ENCODE measurements at regions not wholly inside any gene's neighbourhood (a gene's known extent, or its start where the extent isn't known, plus 50 kb on each side); places are given as distances from the start of the nearest gene placed in this dataset.
"Not testable (repeated sequence)": the region's sequence is repeated elsewhere in the genome, so short reads cannot be mapped to it uniquely, and the experiment has no call there.

DNA sequence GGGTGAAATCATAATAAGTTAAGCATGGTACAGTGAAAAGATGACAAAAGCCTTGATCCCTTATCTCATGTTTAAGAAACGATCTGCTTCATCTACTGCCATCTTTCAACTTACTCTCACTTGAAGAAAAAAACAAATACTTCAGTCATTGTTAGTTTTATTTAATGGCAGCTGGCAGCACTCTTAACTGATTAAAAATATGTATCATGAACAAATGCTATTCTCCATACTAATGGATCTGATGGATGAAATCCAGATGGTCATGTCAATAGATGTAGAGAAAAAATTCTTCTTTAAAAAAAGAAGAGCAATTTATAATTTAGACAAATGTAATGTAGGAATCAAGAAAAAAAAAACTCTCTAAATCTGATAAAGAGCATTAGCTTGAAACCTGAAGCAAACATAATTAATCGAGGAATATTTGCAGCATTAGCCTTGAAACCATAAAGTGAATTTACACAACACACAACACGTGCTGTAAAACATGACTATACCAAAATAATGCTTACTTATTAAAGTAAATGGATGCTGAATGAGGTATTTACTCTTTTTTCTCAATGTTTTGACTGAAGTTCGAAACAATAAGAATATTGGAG, 579.0 kb upstream of the ADAMTS5 start:
- DNase-seq: no peak

DNA sequence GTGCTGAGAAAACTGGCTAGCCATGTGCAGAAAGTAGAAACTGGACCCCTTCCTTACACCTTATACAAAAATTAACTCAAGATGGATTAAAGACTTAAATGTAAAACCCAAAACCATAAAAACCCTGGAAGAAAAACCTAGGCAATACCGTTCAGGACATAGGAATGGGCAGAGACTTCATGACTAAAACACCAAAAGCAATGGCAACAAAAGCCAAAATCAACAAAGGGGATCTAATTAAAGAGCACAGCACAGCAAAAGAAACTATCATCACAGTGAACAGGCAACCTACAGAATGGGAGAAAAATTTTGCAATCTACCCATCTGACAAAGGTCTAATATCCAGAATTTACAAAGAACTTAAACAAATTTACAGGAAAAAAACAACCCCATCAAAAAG, 575.2 kb upstream of the ADAMTS5 start:
- DNase-seq: peak; percentile 38

DNA sequence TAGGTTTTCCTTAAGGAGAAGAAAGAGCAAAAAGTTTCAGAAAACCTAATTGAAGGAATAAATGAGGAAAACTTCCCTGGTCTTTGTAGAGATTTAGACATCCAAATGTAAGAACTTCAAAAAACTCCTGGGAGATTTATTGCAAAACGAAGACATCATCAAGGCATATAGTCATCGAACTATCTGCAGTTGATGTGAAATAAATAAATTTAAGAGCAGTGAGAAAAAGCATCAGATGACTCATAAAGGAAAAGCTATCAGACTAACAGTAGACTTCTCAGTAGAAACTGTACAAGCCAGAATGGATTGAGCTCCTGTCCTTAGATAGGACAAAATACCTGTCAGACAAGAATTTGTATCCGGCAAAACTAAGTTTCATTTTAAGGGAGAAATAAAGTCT, 569.4 kb upstream of the ADAMTS5 start:
- DNase-seq: peak; percentile 36

DNA sequence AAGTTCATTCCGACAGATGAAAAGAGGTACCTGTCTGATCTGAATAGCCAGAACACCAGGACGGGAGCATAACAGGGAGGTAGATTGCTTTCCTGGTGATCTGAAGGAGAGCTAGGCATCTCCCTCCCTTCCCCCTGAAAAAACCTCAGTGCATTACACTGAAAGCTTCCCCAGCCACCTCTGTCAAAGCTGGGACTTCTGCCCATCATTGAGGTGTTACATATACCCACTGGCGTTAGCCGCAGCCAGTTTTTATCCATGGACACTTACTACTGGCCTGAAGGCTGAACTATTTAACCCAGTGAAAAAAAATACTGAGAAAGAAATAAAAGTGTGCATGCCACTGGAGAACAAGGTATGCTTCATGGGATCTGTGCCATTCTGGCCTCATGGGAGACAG, 568.3 kb upstream of the ADAMTS5 start:
- DNase-seq: no peak

DNA sequence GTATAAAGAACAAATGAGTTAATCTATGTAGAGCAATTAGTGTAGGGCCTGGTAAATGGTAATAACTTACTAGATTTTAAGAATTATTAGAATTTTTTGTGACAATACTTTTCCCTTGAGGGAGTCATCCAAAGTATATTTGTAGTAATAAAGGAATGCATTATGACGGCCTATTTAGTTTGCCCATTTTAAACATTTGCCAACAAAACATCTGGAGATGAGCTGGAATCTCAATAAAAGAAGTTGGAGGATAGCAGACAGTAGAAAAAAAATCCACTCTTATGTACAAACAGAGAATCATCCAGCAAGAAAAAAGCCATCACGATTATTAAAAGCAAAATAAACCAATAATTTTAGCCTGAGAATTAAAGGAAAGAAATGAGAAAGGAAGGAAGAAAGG, 567.3 kb upstream of the ADAMTS5 start:
- peak; percentile 35 for DNase-seq

DNA sequence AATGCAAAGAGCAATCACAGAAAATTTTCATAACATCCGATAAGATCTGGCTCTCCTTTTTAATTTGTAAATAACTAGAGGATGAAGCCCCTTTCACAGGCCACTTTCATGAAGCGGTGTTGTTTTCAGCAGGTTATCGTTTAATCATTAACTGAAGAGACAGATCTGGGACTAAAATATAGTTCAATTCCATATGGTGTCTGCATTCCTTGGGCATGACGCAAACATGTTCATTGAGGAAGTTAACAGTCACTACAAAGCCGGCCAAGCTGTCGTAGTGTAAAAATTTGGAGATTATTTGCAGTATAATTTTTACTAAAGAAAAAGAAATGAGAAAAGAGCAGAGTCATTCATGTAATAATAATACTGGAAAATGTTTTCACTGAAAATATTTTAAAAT, 565.2 kb upstream of the ADAMTS5 start:
- DNase-seq: peak; percentile 82

DNA sequence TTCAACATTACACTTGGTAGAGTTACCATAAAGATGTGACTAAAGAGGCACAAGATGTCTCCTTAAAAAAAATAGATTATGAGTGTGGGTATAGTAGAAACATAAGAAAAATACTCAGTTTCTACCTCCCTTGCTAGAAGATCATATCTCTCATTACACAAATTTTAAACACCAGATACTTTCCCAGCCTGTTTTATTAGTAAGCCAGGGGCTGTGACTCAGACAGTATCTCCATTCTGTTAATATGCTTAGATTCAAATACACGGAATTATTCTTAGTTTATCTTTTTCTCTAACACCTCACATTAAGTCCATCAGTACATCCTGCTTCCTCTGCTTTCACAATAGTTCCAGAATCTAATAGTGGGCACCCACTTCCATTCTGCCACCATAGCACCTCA, 561.8 kb upstream of the ADAMTS5 start:
- no peak for DNase-seq

DNA sequence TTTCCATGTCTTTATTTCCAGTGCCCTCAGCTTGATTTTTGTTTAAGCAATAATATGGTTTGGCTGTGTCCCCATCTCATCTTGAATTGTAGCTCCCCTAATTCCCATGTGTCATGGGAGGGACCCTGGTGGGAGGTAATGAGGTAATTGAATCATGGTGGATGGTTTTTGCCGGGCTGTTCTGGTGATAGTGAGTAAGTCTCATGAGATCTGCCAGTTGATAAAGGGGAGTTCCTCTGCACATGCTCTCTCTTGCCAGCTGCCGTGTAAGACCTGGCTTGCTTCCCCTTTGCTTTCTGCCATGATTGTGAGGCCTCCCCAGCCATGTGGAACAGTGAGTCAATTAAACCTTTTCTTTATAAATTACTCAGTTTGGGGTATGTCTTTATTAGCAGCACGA, 559.6 kb upstream of the ADAMTS5 start:
- DNase-seq: no peak

DNA sequence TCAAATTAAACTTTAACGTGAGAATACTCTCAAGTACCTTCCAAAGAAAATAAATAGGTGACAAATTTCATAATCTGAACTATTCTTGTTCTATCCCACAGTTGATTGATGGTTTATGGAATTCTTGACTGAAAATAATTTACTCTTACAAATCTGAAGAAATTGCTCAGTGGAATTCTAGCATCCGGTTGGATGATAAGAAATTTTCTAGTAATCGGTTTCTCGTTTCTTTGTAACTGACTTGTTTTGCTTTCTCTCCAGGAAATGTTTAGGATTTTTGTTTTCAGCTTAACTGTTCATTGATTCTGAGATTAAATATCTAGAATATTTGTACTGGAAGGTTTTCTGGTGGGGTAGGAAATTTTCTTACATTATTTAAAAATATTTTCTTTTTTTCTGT, 558.9 kb upstream of the ADAMTS5 start:
- no peak for DNase-seq

DNA sequence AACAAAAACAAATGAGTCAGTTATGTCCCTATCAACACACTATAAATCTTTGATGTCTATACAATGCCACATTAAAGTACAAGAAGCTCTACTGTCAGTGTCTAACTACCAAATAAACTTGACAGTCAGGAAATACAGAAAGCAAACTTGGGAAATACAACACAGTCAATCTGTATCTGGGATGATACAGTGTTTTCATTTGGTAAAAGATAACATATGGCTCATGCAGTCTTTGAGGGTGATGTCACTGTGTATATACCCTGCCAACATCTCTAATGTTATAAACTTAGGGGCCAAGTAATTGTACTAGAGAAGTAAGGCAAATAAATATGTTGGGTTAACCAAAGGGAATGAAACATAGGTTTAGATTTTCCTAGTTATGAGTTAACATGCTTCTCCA, 552.5 kb upstream of the ADAMTS5 start:
- DNase-seq: peak; percentile 91

DNA sequence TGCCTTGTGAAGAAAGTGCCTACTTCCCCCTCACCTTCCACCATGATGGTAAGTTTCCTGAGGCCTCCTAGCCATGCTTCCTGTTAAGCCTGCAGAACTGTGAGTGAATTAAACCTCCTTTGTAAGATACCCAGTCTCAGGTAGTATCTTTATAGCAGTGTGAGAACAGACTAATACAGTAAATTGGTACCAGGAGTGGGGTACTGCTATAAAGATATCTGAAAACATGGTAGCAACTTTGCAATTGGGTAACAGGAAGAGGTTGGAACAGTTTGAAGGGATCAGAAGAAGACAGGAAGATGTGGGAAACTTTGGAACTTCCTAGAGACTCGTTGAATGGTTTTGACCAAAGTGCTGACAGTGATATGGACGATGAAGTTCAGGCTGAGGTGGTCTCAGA, 550.3 kb upstream of the ADAMTS5 start:
- not testable (repeated sequence) for DNase-seq

DNA sequence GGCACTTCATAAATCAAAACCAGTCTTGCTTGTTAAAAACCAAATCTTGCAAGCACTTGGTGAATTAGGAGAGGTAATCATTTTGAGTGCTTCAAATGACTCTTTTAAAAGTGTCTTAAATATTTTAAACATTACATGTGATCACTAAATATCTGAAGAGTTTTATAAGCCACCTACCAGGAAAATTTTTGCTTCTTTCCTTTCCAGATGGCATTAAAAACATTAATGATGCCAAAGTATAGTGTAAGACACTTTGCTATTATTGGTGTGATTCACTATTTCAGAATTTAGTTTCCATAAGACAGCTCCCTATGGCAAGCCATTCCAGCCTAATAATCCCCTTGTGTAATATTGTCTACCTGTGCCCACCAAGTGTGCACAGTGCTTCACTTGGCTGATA, 548.8 kb upstream of the ADAMTS5 start:
- DNase-seq: peak; percentile 44

DNA sequence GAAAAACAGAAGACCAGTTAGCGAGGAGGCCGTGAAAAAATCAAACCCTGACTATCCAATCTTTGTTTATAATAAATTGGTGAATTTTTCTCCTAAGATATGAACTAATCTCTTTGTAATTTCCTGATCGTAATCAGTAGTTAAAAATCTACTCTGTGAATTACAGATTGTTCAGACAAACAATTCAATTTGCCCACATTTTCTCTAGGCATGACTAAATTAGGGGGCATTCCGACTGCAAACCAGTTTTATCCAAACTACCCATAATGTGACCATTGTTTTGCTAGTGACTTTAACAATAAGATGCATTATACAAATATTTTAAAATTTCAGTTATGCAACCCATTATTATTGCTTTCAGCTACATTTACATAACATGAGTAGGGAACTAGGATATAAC, 546.9 kb upstream of the ADAMTS5 start:
- DNase-seq: no peak

DNA sequence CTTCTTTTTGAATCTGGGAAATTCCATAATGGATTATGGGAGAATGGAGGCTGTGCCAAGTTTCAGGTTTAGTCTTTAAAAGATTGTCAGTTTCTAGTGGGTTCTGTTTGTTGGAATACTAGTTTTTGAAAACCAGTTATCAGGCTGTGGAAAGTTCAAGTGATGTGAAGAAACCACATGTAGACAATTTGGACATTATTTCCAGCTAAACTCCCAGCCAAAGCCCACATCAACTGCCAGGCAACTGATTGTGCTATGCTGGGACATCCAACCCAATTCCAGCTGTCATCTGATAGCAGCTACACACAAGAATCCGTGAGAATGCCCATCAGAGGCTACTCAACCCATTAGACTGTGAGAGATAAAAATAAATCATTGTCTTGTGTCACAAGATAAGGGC, 546.1 kb upstream of the ADAMTS5 start:
- no peak for DNase-seq

DNA sequence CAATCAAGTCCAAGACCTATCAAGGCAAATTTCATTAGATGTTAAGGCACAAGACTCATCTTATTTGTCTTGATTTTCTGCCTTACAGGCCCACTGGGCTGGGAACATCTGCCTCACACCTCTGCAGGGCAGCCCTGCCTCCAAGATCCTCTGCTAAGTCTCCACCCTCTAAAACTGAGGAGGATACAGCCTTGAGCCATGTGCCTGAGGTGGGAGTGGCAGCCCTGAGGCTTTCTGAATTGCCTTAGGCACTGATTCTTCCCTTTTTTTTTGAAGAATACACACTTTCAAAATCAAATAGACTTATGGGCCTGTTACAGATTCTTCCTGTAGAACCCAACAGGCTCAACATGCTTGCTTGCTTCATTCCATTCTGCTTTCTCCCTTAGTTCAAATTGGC, 544.3 kb upstream of the ADAMTS5 start:
- DNase-seq: no peak

DNA sequence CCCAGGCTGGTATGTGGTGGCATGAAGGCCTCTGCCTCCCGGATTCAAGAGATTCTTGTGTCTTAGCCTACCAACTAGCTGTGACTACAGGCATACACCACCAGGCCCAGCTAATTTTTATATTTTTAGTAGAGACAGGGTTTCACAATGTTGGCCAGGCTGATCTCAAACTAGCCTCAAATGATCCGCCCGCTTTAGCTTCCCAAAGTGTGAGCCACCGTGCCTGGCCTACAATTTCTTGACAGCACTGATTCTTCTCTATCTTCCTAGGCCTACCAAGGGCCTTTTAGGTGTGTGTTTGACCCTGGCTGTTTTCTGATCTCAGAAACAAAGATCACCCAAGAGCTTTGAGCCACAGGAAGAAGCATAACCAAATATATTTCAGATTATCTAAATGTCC, 540.8 kb upstream of the ADAMTS5 start:
- no peak for DNase-seq

DNA sequence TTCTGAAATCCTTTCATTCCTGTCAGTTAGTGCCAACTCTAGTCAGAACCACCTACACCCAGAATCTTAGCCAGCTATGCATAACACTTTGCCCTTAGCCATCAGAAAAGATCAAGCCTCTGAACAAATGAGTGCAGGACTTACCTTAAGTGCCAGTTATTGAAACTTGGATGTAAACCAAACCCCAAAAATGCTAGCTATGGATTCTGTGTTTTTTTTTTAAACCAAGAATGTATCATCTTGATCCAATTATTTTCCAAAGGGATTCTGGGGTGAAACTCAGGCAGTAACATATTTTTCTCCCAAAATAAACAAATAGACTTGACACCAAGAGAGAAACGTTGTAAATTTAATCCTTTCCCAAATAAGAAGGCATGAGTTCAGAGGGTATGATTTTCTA, 538.6 kb upstream of the ADAMTS5 start:
- DNase-seq: peak; percentile 95

DNA sequence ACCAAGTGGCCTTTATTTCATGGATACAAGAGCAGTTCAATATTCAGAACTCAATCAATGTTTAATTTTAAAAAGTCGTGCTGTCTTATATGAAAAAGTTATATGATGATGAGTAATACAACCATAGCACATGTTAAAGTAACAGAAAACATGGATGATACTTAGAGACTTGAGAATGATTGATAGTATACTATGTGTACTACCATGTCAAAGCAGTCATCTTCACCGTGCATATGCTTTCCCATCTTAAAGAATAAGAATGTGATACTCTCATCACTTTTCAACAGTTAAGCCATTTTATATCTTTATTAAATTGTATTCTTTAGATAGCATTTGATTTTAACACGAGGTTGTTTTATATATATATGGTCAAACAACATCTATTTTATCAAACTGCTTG, 535.9 kb upstream of the ADAMTS5 start:
- DNase-seq: no peak

DNA sequence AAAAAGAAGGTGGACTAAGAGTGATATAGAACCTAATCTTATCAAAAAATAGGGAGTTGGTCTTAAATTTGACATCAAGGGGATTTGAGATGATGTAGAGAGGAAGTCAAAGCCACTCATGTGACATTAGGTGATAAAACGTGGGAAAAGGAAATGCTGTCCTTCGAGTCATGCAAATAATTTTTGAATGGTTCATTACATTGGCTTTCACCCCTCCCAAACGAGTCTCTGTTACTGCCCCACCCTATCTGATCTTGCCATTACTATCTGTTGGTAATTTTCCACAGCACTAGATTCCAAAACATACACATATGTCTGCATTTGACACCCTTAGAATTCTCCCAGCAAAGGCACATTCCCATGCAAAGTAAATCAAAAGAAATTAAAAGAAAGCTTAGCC, 531.1 kb upstream of the ADAMTS5 start:
- DNase-seq: no peak

DNA sequence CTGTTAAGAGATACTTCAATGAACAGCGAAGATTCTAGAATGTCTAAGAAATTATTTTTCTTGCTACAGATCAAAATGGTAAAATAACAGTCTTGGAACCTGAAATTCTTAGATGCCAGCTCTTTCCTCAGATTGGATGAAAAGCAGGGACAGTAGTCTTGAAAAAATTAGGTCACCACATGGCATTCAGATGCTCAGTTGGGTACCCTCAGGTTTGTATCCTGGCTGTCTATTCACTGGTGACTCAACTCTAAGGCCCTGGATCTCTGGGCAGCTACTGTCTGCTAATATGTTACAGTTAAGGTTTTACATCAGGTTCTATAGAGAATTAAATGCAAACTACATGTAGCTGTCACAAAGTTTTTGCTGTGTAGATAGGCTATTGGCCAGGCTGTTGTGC, 528.9 kb upstream of the ADAMTS5 start:
- no peak for DNase-seq

DNA sequence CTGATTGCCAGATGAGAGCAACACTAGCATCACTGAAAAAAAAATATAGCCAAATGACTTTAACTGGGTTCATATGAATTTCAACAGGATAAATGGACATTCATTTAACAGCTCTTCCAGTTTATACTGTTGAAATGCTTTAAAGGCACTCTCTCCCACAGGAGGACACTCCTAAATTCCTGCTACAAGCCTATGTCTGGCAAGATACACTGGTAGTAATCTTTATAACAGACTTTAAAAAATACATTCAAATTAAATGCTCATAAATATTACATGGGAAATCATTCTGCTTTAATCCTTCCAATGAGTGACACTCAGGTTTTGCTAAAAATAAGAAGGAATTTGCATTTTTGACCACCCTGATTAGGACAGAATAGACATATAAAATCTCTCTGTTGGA, 526.7 kb upstream of the ADAMTS5 start:
- DNase-seq: no peak

DNA sequence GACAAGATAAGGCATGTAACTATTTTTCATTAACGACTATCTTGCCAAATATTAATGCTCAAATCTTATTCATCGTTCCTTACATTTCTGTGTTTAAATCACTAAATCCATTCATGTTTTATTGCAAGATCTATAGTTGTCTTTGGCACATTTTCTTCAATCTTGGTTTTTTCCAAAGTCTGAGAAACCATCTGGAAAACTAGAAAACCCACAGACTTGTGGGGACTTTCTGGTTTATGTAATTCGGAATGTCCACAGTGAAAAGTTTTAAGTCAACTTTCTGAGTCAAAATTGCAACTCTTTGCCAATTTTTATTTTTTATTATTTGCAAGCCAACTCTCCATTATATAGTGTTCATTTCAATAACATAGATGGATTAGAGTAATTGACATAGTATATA, 520.8 kb upstream of the ADAMTS5 start:
- no peak for DNase-seq

DNA sequence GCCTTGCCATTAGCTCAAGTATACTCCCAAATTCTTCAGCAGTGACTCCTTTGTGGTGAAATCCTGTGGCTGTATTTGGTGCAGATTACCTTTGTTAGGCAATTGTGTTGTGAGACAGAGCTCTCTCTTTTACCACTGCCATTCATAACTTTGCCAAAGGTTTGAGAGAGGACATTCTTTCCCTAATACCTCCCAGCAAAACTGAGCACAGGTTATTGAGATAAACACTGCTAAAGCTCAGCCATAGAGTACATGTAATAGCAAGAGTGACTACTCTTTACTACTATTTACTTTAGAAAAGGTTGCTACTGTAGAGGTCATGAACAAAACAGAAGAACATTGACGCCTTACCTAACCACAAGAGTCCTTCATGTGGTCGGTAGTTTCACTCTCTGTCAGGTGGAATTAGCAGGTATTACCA, 514.0 kb upstream of the ADAMTS5 start:
- peak; percentile 54 for DNase-seq

DNA sequence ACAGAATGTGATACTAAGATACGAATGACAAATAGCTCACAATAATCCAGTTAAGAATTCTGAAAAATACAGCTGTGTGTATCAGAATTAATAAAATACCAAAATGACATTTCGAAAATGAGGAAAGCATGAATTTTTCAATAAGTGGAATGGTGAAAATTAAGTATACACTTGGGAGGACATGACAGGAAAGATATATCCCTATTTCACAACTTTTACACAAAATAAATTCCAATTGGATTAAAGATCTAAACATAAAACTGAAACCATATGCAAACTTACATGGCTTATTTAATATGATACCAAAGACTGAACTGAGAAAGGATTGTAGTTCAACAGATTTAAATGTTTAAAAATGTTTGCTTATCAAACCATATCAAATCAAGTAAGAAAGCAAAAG, 510.4 kb upstream of the ADAMTS5 start:
- peak; percentile 49 for DNase-seq

DNA sequence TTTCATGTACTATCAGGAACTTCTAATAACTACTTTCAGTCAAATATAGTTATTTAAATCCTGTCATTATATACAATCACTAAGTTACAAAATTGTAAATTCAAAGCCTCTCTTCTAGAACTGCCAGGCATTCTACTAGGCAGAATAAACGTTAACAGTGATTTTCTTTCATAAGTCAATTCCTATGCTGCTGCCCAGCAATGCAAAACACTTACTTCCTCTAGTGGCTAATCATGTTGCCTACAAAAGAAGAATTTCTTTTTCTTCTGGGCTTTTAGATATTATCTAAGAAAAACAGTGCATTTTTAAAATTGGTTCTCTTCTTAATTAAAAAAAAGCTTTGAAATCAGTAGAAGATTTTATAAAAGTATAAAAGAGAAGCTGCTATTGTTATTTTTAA, 509.8 kb upstream of the ADAMTS5 start:
- DNase-seq: peak; percentile 65
